HL-60 (cell line): ENCODE measurements at regions not wholly inside any gene's neighbourhood (a gene's known extent, or its start where the extent isn't known, plus 50 kb on each side); places are given as distances from the start of the nearest gene placed in this dataset.

Experiments used
- POLR2AphosphoS5 ChIP-seq: IDR thresholded peaks from 2 replicates; pipeline ENCODE4 v1.6.1; 2012; ENCODE audit warnings: low read depth
- SPI1 ChIP-seq: IDR thresholded peaks from 2 replicates; pipeline ENCODE4 v1.6.1; 2012; ENCODE audit warnings: low read depth, mild to moderate bottlenecking, borderline replicate concordance
- TF ChIP-seq, protein P1 (sequence below): IDR thresholded peaks from one replicate; pipeline ENCODE4 v1.5.1; 2011; ENCODE audit warnings: low read length, control low read depth, inconsistent platforms; ENCODE audit not compliant: insufficient read depth

DNA sequence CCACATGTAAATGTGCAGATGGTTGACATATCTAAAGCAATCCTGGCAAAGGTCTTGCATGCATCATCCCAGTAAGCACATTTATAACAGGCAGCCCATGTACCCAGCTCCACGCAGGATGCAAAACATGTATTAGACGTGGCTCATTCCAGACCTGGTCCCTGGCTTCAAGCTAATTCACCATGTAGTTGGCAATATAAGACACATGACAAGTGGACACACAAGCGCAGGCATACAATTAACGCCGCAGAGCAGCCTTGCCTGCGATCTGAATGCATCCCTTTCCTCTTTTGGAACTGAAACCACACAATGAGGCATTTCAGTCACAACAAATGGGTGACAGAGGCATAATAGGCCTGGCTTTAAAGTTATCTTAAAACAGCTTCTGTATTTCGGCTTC is 114.5 kb upstream of the TRIM2 start:
- TF ChIP-seq, protein P1, sequence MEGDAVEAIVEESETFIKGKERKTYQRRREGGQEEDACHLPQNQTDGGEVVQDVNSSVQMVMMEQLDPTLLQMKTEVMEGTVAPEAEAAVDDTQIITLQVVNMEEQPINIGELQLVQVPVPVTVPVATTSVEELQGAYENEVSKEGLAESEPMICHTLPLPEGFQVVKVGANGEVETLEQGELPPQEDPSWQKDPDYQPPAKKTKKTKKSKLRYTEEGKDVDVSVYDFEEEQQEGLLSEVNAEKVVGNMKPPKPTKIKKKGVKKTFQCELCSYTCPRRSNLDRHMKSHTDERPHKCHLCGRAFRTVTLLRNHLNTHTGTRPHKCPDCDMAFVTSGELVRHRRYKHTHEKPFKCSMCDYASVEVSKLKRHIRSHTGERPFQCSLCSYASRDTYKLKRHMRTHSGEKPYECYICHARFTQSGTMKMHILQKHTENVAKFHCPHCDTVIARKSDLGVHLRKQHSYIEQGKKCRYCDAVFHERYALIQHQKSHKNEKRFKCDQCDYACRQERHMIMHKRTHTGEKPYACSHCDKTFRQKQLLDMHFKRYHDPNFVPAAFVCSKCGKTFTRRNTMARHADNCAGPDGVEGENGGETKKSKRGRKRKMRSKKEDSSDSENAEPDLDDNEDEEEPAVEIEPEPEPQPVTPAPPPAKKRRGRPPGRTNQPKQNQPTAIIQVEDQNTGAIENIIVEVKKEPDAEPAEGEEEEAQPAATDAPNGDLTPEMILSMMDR: no peak
- TF ChIP-seq SPI1: no peak
- TF ChIP-seq POLR2AphosphoS5: no peak
